ENCODE measurements at regions not wholly inside any gene's neighbourhood (a gene's known extent, or its start where the extent isn't known, plus 50 kb on each side); places are given as distances from the start of the nearest gene placed in this dataset.

GRCh38 chr11:27205250-27205649, 157.8 kb downstream of the CCDC34 start:
- no peaks in the 10 kb centered on the region for H3K4me1 ChIP-seq (ENCODE audit: low read depth, poor library complexity, severe bottlenecking)
- TF ChIP-seq CTCF (conservative IDR thresholded peaks at IDR 0.05; ENCODE audit: low read depth, low read length), result no peak
- no peaks in the 10 kb centered on the region for H4K20me1 ChIP-seq (ENCODE audit: insufficient read depth)
- no peak overlapping the region for H3K4me2 ChIP-seq
- no peaks in the 10 kb centered on the region for H3K79me2 ChIP-seq (ENCODE audit: insufficient read depth, low read depth)
- no peak overlapping the region for H3K4me3 ChIP-seq (IDR thresholded peaks at IDR 0.05; ENCODE audit: insufficient read depth, low read depth, low read length)
- H3K27me3 ChIP-seq (ENCODE audit: insufficient read depth, low read depth), result no peaks in the 10 kb centered on the region
- H3K36me3 ChIP-seq (ENCODE audit: insufficient read depth), result no peaks in the 10 kb centered on the region
- H2AFZ ChIP-seq (ENCODE audit: low read depth), result no peak overlapping the region
- H3K9ac ChIP-seq, result no peak overlapping the region
- no peak overlapping the region for H3K27ac ChIP-seq

GRCh38 chr11:27204529-27204928, 158.5 kb downstream of the CCDC34 start:
- H3K79me2 ChIP-seq (ENCODE audit: insufficient read depth, low read depth), result no peaks in the 10 kb centered on the region
- peak; percentile 24; the same call in 1 of the 2 replicates for TF ChIP-seq CTCF (conservative IDR thresholded peaks at IDR 0.05; ENCODE audit: low read depth, low read length)
- H3K27ac ChIP-seq, result no peak overlapping the region
- H4K20me1 ChIP-seq (ENCODE audit: insufficient read depth), result no peaks in the 10 kb centered on the region
- no peaks in the 10 kb centered on the region for H3K27me3 ChIP-seq (ENCODE audit: insufficient read depth, low read depth)
- no peak overlapping the region for H2AFZ ChIP-seq (ENCODE audit: low read depth)
- H3K4me1 ChIP-seq (ENCODE audit: low read depth, poor library complexity, severe bottlenecking), result no peaks in the 10 kb centered on the region
- H3K4me2 ChIP-seq, result no peak overlapping the region
- no peak overlapping the region for H3K4me3 ChIP-seq (IDR thresholded peaks at IDR 0.05; ENCODE audit: insufficient read depth, low read depth, low read length)
- no peak overlapping the region for H3K9ac ChIP-seq
- H3K36me3 ChIP-seq (ENCODE audit: insufficient read depth), result no peaks in the 10 kb centered on the region

GRCh38 chr11:27203077-27203647, 159.9 kb downstream of the CCDC34 start:
- Histone ChIP-seq H3K27ac (no peak overlapping the region), H3K36me3 (ENCODE audit: insufficient read depth) (no peaks in the 10 kb centered on the region), H3K4me2 (no peak overlapping the region), H3K4me1 (ENCODE audit: low read depth, poor library complexity, severe bottlenecking) (no peaks in the 10 kb centered on the region), H4K20me1 (ENCODE audit: insufficient read depth) (no peaks in the 10 kb centered on the region), H3K4me3 (IDR thresholded peaks at IDR 0.05; ENCODE audit: insufficient read depth, low read depth, low read length) (no peak overlapping the region), H3K27me3 (ENCODE audit: insufficient read depth, low read depth) (no peaks in the 10 kb centered on the region), H3K9ac (no peak overlapping the region), H2AFZ (ENCODE audit: low read depth) (no peak overlapping the region), H3K79me2 (ENCODE audit: insufficient read depth, low read depth) (no peaks in the 10 kb centered on the region)
- TF ChIP-seq CTCF (conservative IDR thresholded peaks at IDR 0.05; ENCODE audit: low read depth, low read length), result no peak

GRCh38 chr11:27201454-27202302, 161.1 kb downstream of the BBOX1 start:
- no peak overlapping the region for H3K27ac ChIP-seq
- H3K4me3 ChIP-seq (IDR thresholded peaks at IDR 0.05; ENCODE audit: insufficient read depth, low read depth, low read length), result no peak overlapping the region
- no peak overlapping the region for H2AFZ ChIP-seq (ENCODE audit: low read depth)

More at GRCh38 chr11:27201454-27202302, 161.1 kb downstream of the BBOX1 start:
- no peak overlapping the region for H3K4me2 ChIP-seq
- H3K27me3 ChIP-seq (ENCODE audit: insufficient read depth, low read depth), result no peaks in the 10 kb centered on the region
- H4K20me1 ChIP-seq (ENCODE audit: insufficient read depth), result no peaks in the 10 kb centered on the region
- no peaks in the 10 kb centered on the region for H3K4me1 ChIP-seq (ENCODE audit: low read depth, poor library complexity, severe bottlenecking)
- no peak overlapping the region for H3K9ac ChIP-seq
- no peaks in the 10 kb centered on the region for H3K79me2 ChIP-seq (ENCODE audit: insufficient read depth, low read depth)
- TF ChIP-seq CTCF (conservative IDR thresholded peaks at IDR 0.05; ENCODE audit: low read depth, low read length), result no peak
- H3K36me3 ChIP-seq (ENCODE audit: insufficient read depth), result no peaks in the 10 kb centered on the region

Data from KMS-11 (cell line).